B cell (primary cell): ENCODE measurements at regions not wholly inside any gene's neighbourhood (a gene's known extent, or its start where the extent isn't known, plus 50 kb on each side); places are given as distances from the start of the nearest gene placed in this dataset.

Experiments used
- ATAC-seq: fragments of 200-7000 bp; cut with Tn5 transposase; one replicate; pipeline ENCODE4 v1.10.0; 2021; ENCODE audit warnings: low read depth, mild to moderate bottlenecking, moderate number of reproducible peaks, moderate library complexity
- CTCF ChIA-PET: fragments of 350-600 bp; sonication (Branson Sonifier 250); formaldehyde crosslinking; loops from one replicate; lab custom pipeline; 2021; ENCODE audit warnings: antibody characterized with exemption, inconsistent platforms; lab: Charles Lee
- POLR2A ChIA-PET: fragments of 350-600 bp; sonication (Branson Sonifier 250); formaldehyde crosslinking; loops from one replicate; lab custom pipeline; 2021; ENCODE audit warnings: antibody characterized with exemption; lab: Charles Lee
- DNase-seq: peaks from one replicate; pipeline ENCODE4 v3.0.0; 2013
- H2AFZ ChIP-seq: 2 replicates; pipeline ENCODE4 v1.6.1; 2012; ENCODE audit warnings: mild to moderate bottlenecking, low read depth, low read length; ENCODE audit not compliant: insufficient read depth, poor library complexity, severe bottlenecking
- H3K27ac ChIP-seq, 2 donors: 1 replicate in 1 of 2; 2 replicates in 1 of 2; pipeline ENCODE4 v1.5.1; 2012 to 2013; ENCODE audit warnings: low read length in 2 of 2, mild to moderate bottlenecking in 2 of 2, moderate library complexity in 1 of 2
- H3K27me3 ChIP-seq, 4 experiments: fragments of 200-600 bp in 1 of 4; sonication (generic) in 1 of 4; replicated peaks in 1 of 4; 1 replicate in 2 of 4; 2 replicates in 2 of 4; pipeline versions ENCODE4 v1.6.1 to v1.7.0; 2013 to 2016; ENCODE audit warnings: low read length in 3 of 4, mild to moderate bottlenecking in 2 of 4, mixed read lengths in 1 of 4, moderate library complexity in 1 of 4; ENCODE audit not compliant: insufficient read depth in 4 of 4, control insufficient read depth in 3 of 4; ENCODE audit errors: control extremely low read depth in 1 of 4
- H3K36me3 ChIP-seq, 2 experiments: replicated peaks in 1 of 2; 1 replicate in 1 of 2; 2 replicates in 1 of 2; pipeline versions ENCODE4 v1.6.1 to v1.7.1; 2013; ENCODE audit warnings: low read length in 1 of 2; ENCODE audit not compliant: insufficient read depth in 2 of 2, control insufficient read depth in 1 of 2; ENCODE audit errors: control extremely low read depth in 1 of 2, extremely low read depth in 1 of 2
- H3K4me1 ChIP-seq, 2 donors: fragments of 200-600 bp in 1 of 2; sonication (generic) in 1 of 2; 1 replicate in 1 of 2; 2 replicates in 1 of 2; pipeline versions ENCODE4 v1.5.1 to v1.6.1; 2013 to 2017; ENCODE audit warnings: low read length in 2 of 2; ENCODE audit not compliant: control insufficient read depth in 2 of 2, insufficient read depth in 2 of 2
- H3K4me2 ChIP-seq: replicated peaks from 2 replicates; pipeline ENCODE3; 2012; ENCODE audit warnings: mild to moderate bottlenecking, low read depth, low read length; ENCODE audit not compliant: poor library complexity, severe bottlenecking
- H3K4me3 ChIP-seq, 5 experiments: fragments of 200-600 bp in 1 of 5; sonication (generic) in 1 of 5; 1 replicate in 3 of 5; 2 replicates in 2 of 5; pipeline versions ENCODE4 v1.5.1 to v1.7.0; 2011 to 2016; ENCODE audit warnings: low read length in 4 of 5, mild to moderate bottlenecking in 4 of 5, low read depth in 2 of 5, control low read depth in 1 of 5, moderate library complexity in 1 of 5; ENCODE audit not compliant: insufficient read depth in 1 of 5; ENCODE audit errors: control extremely low read depth in 1 of 5, extremely low read depth in 1 of 5
- H3K79me2 ChIP-seq: fragments of 200-600 bp; sonication (generic); one replicate; pipeline ENCODE4 v1.6.0; 2016; ENCODE audit warnings: low read length; ENCODE audit not compliant: control insufficient read depth, insufficient read depth
- H3K9ac ChIP-seq: fragments of 200-600 bp; sonication (generic); 2 replicates; pipeline ENCODE4 v1.6.1; 2017; ENCODE audit warnings: mild to moderate bottlenecking, low read length, moderate library complexity
- H3K9me3 ChIP-seq, 3 donors: one replicate each; pipeline versions ENCODE4 v1.6.1 to v1.7.1; 2013; ENCODE audit warnings: low read length in 2 of 3; ENCODE audit not compliant: control insufficient read depth in 2 of 3, insufficient read depth in 1 of 3; ENCODE audit errors: control extremely low read depth in 1 of 3
- H4K20me1 ChIP-seq: 2 replicates; pipeline ENCODE4 v1.6.0; 2012; ENCODE audit warnings: mild to moderate bottlenecking, low read length; ENCODE audit not compliant: insufficient read depth, control insufficient read depth, poor library complexity, severe bottlenecking
- H3K27ac Mint-ChIP-seq: one replicate; pipeline ENCODE4 v1.8.0; 2021; ENCODE audit warnings: mixed read lengths
- H3K27me3 Mint-ChIP-seq: one replicate; pipeline ENCODE4 v1.8.0; 2021; ENCODE audit warnings: mixed read lengths
- H3K4me1 Mint-ChIP-seq: one replicate; pipeline ENCODE4 v1.8.0; 2021; ENCODE audit warnings: mixed read lengths
- H3K4me3 Mint-ChIP-seq: one replicate; pipeline ENCODE4 v1.8.0; 2021; ENCODE audit warnings: mixed read lengths
- H3K9me3 Mint-ChIP-seq: one replicate; pipeline ENCODE4 v1.8.0; 2022; ENCODE audit warnings: mixed read lengths; ENCODE audit not compliant: insufficient read depth
- CTCF ChIP-seq: fragments of 200-600 bp; IDR thresholded peaks from one replicate; pipeline ENCODE4 v1.8.0; 2022; ENCODE audit warnings: antibody characterized with exemption, mild to moderate bottlenecking
- EZH2 ChIP-seq: IDR thresholded peaks from 2 replicates; pipeline ENCODE4 v1.6.1; 2012; ENCODE audit warnings: borderline replicate concordance, low read depth, mild to moderate bottlenecking, moderate library complexity, low read length; ENCODE audit not compliant: insufficient read depth, poor library complexity, severe bottlenecking
- WGBS: methylation state at CpG from one replicate; pipeline ENCODE4 v1.1.5; 2013; ENCODE audit warnings: missing lambda C conversion rate; ENCODE audit not compliant: insufficient coverage; 5-methylcytosine and 5-hydroxymethylcytosine counted together
- intact Hi-C: fragments of 100-400 bp; cut with micrococcal nuclease; formaldehyde crosslinking; loops from one replicate; pipeline ENCODE4 v1.10.0; 2022

- Histone ChIP-seq H3K36me3 (no peaks in the 10 kb centered on the region), H3K9me3 (peaks cover 0 to 2% (median 0%) of the 10 kb centered on the region in 3 donors), H3K9ac (no peak overlapping the region), H3K4me2 (no peak overlapping the region), H4K20me1 (no peaks in the 10 kb centered on the region), H3K27me3 (no peaks in the 10 kb centered on the region), H3K27ac (no peak overlapping the region), H3K79me2 (no peaks in the 10 kb centered on the region), H3K4me1 (no peaks in the 10 kb centered on the region), H2AFZ (no peak overlapping the region), H3K4me3 (no peak overlapping the region)
- ChIA-PET CTCF (interaction anchor here (0.5 kb wide), 1 partner anchor 388 kb away, joined by 3 read pairs; no protein-coding TSS in a partner anchor), POLR2A (no interaction called here)
- intact Hi-C loops = no loop called here
- peaks cover 2% of the 10 kb centered on the region for H3K9me3 Mint-ChIP-seq
- no peaks in the 10 kb centered on the region for H3K4me1 Mint-ChIP-seq
- ATAC-seq = no peak
- H3K27ac Mint-ChIP-seq = no peak overlapping the region
- TF ChIP-seq CTCF (no peak), EZH2 (no peak)
- no peak overlapping the region for H3K4me3 Mint-ChIP-seq
- H3K27me3 Mint-ChIP-seq = no peaks in the 10 kb centered on the region
- no peak for DNase-seq
Observed at GRCh38 chr4:19686456-19686855, 565.2 kb upstream of the SLIT2 start.

- Mint-ChIP-seq H3K9me3 (peaks cover 2% of the 10 kb centered on the region), H3K4me3 (no peak overlapping the region), H3K27me3 (no peaks in the 10 kb centered on the region), H3K4me1 (no peaks in the 10 kb centered on the region), H3K27ac (no peak overlapping the region)
- POLR2A ChIA-PET = no interaction called here
- no peak for DNase-seq
- H3K4me2 ChIP-seq = no peak overlapping the region
- intact Hi-C loops = no loop called here
- H3K79me2 ChIP-seq = no peaks in the 10 kb centered on the region
- no peaks in the 10 kb centered on the region for H3K36me3 ChIP-seq
- H3K4me3 ChIP-seq = no peak overlapping the region
- TF ChIP-seq EZH2 (no peak), CTCF (no peak)
- no peak for ATAC-seq
- H3K9me3 ChIP-seq = peaks cover 0 to 2% (median 0%) of the 10 kb centered on the region in 3 donors
- no peak overlapping the region for H3K9ac ChIP-seq
- WGBS = 86% methylated on average over 2 of the region's 7 CpGs
- H3K27me3 ChIP-seq = no peaks in the 10 kb centered on the region
- no peaks in the 10 kb centered on the region for H4K20me1 ChIP-seq
- no peak overlapping the region for H3K27ac ChIP-seq
- H3K4me1 ChIP-seq = no peaks in the 10 kb centered on the region
- CTCF ChIA-PET = interaction anchor here (0.5 kb wide), 1 partner anchor 17 kb away, joined by 3 read pairs; no protein-coding TSS in a partner anchor
- no peak overlapping the region for H2AFZ ChIP-seq
Observed at GRCh38 chr4:19684084-19684483, 567.6 kb upstream of the SLIT2 start.
